Activated CD8-positive, alpha-beta T cell treated with anti-CD3 and anti-CD28 coated beads for 36 hours (primary cell): ENCODE measurements at regions not wholly inside any gene's neighbourhood (a gene's known extent, or its start where the extent isn't known, plus 50 kb on each side); places are given as distances from the start of the nearest gene placed in this dataset.

Experiments
- ATAC-seq: fragments of 200-7000 bp; cut with Tn5 transposase; one replicate; pipeline ENCODE4 v1.10.0; 2021; ENCODE audit warnings: mild to moderate bottlenecking, moderate library complexity
- CTCF ChIA-PET: fragments of 350-600 bp; sonication (Branson Sonifier 250); formaldehyde crosslinking; loops from one replicate; lab custom pipeline; 2021; ENCODE audit warnings: antibody characterized with exemption; lab: Charles Lee
- POLR2A ChIA-PET: fragments of 350-600 bp; sonication (Branson Sonifier 250); formaldehyde crosslinking; loops from one replicate; lab custom pipeline; 2021; ENCODE audit warnings: antibody characterized with exemption; lab: Charles Lee
- DNase-seq: peaks from one replicate; pipeline ENCODE4 v3.0.0-alpha.2; 2020
- H3K27ac Mint-ChIP-seq: one replicate; pipeline ENCODE4 v1.8.0; 2021; ENCODE audit warnings: mild to moderate bottlenecking, mixed read lengths
- H3K27me3 Mint-ChIP-seq: one replicate; pipeline ENCODE4 v1.8.0; 2021; ENCODE audit warnings: mixed read lengths
- H3K36me3 Mint-ChIP-seq: one replicate; pipeline ENCODE4 v1.8.0; 2021; ENCODE audit warnings: low read depth, mixed read lengths
- H3K4me1 Mint-ChIP-seq: one replicate; pipeline ENCODE4 v1.8.0; 2021; ENCODE audit warnings: low read depth, mixed read lengths
- H3K4me3 Mint-ChIP-seq: one replicate; pipeline ENCODE4 v1.8.0; 2021; ENCODE audit warnings: mild to moderate bottlenecking, moderate library complexity, mixed read lengths
- H3K9me3 Mint-ChIP-seq: one replicate; pipeline ENCODE4 v1.8.0; 2021; ENCODE audit warnings: mixed read lengths
- CTCF ChIP-seq: fragments of 200-600 bp; IDR thresholded peaks from one replicate; pipeline ENCODE4 v1.8.0; 2022; ENCODE audit warnings: antibody characterized with exemption, mild to moderate bottlenecking
- intact Hi-C: fragments of 100-400 bp; cut with micrococcal nuclease; formaldehyde crosslinking; loops from one replicate; pipeline ENCODE4 v1.10.0; 2022

- TF ChIP-seq CTCF: no peak
- intact Hi-C loops: no loop called here
- Mint-ChIP-seq H3K36me3 (no peaks in the 10 kb centered on the region), H3K27me3 (no peaks in the 10 kb centered on the region), H3K4me1 (no peaks in the 10 kb centered on the region), H3K9me3 (no peaks in the 10 kb centered on the region), H3K4me3 (no peak overlapping the region), H3K27ac (no peak overlapping the region)
- ATAC-seq (no peak), DNase-seq (no peak)
- ChIA-PET CTCF (no interaction called here), POLR2A (no interaction called here)
Observed at GRCh38 chr6:98274691-98275090, 559.7 kb upstream of the POU3F2 start.

- H3K9me3 Mint-ChIP-seq: no peaks in the 10 kb centered on the region
- ChIA-PET POLR2A (no interaction called here), CTCF (no interaction called here)
- no peaks in the 10 kb centered on the region for H3K36me3 Mint-ChIP-seq
- H3K27me3 Mint-ChIP-seq: no peaks in the 10 kb centered on the region
- no peak for TF ChIP-seq CTCF
- no peak overlapping the region for H3K4me3 Mint-ChIP-seq
- no peaks in the 10 kb centered on the region for H3K4me1 Mint-ChIP-seq
- no peak for DNase-seq
- ATAC-seq: no peak
- H3K27ac Mint-ChIP-seq: no peak overlapping the region
- intact Hi-C loops: no loop called here
Observed at GRCh38 chr6:98280492-98280891, 553.9 kb upstream of the POU3F2 start.

DNA sequence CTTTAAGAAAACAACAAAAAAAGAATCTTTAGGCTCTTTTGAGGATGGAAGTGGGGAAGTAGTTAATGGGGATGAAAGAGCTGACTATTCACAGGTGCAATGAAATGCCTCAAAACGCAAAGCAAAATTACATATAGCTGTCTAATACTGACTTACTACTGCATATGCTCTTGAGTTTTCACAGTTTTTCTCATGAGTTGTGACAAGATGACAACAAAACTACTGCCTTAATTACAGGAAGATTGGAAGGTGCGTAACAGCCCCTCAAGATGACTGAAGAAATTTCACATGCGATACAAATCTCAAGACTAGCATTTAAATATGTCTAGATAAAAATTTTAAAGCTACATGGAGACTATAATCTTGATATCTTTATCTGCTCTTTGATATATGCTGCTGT is 547.8 kb upstream of the POU3F2 start:
- Mint-ChIP-seq H3K27ac (no peak overlapping the region), H3K36me3 (no peaks in the 10 kb centered on the region), H3K9me3 (no peaks in the 10 kb centered on the region), H3K4me1 (no peaks in the 10 kb centered on the region), H3K4me3 (no peak overlapping the region), H3K27me3 (no peaks in the 10 kb centered on the region)
- ChIA-PET CTCF (no interaction called here), POLR2A (interaction anchor here (0.5 kb wide), 1 partner anchor 14 kb away, joined by 4 read pairs; no protein-coding TSS in a partner anchor)
- intact Hi-C loops: no loop called here
- ATAC-seq: no peak
- no peak for DNase-seq
- TF ChIP-seq CTCF: no peak

DNA sequence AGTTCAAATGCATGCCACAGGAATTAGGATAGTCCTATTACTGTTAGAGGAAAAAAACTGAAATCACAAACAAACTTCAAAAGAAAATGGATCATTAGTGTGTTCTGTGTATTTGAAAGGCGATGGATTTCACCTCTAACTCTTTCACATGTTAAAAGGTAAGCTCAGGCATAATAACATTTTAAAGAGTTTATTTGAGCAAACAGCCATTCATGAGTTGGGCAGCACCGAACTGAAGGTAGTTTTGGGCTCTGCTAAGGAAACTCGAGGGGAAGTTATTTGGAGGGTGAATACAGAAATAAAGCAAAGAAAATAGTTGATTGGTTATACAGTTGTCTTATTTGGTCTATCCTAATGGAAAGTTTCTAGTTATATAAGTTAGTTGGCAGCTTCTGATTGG is 546.5 kb upstream of the POU3F2 start:
- CTCF ChIA-PET: no interaction called here
- POLR2A ChIA-PET: no interaction called here
- Mint-ChIP-seq H3K4me1 (no peaks in the 10 kb centered on the region), H3K9me3 (no peaks in the 10 kb centered on the region), H3K27me3 (no peaks in the 10 kb centered on the region), H3K4me3 (no peak overlapping the region), H3K27ac (no peak overlapping the region), H3K36me3 (no peaks in the 10 kb centered on the region)
- no peak for ATAC-seq
- TF ChIP-seq CTCF: no peak
- intact Hi-C loops: no loop called here
- DNase-seq: no peak

DNA sequence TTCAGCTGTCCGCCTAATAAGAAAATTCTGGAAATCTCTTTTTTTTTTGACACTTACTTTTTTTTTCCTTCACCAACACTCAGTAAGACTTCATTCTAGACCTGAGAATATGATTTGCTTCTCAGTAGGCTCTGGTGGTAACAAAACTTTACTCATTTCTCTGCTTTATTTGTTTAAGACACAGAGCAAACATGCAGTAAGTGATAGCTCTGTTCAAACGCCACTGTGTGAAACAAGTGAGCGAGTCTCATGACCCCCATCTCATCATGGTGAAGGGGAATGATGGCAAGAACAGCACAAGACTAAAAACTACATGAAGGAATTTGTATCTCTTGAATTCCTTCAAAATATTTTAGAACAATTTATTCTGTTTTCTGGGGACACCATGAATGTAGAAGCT is 541.6 kb upstream of the POU3F2 start:
- intact Hi-C loops: no loop called here
- ATAC-seq (no peak), DNase-seq (no peak)
- no peak overlapping the region for H3K4me3 Mint-ChIP-seq
- ChIA-PET CTCF (no interaction called here), POLR2A (no interaction called here)
- no peak for TF ChIP-seq CTCF
- H3K4me1 Mint-ChIP-seq: no peaks in the 10 kb centered on the region
- H3K36me3 Mint-ChIP-seq: no peaks in the 10 kb centered on the region
- no peaks in the 10 kb centered on the region for H3K27me3 Mint-ChIP-seq
- H3K27ac Mint-ChIP-seq: no peak overlapping the region
- H3K9me3 Mint-ChIP-seq: no peaks in the 10 kb centered on the region
